ACC112 (cell line): ENCODE measurements at regions not wholly inside any gene's neighbourhood (a gene's known extent, or its start where the extent isn't known, plus 50 kb on each side); places are given as distances from the start of the nearest gene placed in this dataset.
"Not testable (repeated sequence)": the region's sequence is repeated elsewhere in the genome, so short reads cannot be mapped to it uniquely, and the experiment has no call there.

Source experiments
- H2AFZ ChIP-seq: fragments of 200-600 bp; sonication (generic); one replicate; pipeline ENCODE4 v1.6.0; 2017; ENCODE audit warnings: antibody characterized with exemption, low read length; ENCODE audit not compliant: unreplicated experiment
- H3K27ac ChIP-seq: fragments of 200-600 bp; sonication (generic); 2 replicates; pipeline ENCODE4 v1.5.1; 2014; ENCODE audit warnings: low read depth, mild to moderate bottlenecking, antibody characterized with exemption, low read length, moderate library complexity
- H3K27me3 ChIP-seq: fragments of 200-600 bp; sonication (generic); 2 replicates; pipeline ENCODE4 v1.6.1; 2014; ENCODE audit warnings: mild to moderate bottlenecking, antibody characterized with exemption, low read length, moderate library complexity, mixed read lengths; ENCODE audit not compliant: insufficient read depth
- H3K36me3 ChIP-seq: fragments of 200-600 bp; sonication (generic); 2 replicates; pipeline ENCODE4 v1.6.1; 2016; ENCODE audit warnings: mild to moderate bottlenecking, antibody characterized with exemption, low read length, moderate library complexity, mixed read lengths; ENCODE audit not compliant: insufficient read depth
- H3K4me1 ChIP-seq: fragments of 200-600 bp; sonication (generic); one replicate; pipeline ENCODE4 v1.6.1; 2016; ENCODE audit warnings: low read length, mixed read lengths; ENCODE audit not compliant: insufficient read depth, unreplicated experiment, control insufficient read depth
- H3K4me3 ChIP-seq: fragments of 200-600 bp; sonication (generic); 2 replicates; pipeline ENCODE4 v1.5.1; 2014; ENCODE audit warnings: mild to moderate bottlenecking, low read depth, low read length
- H3K79me2 ChIP-seq: fragments of 200-600 bp; sonication (generic); one replicate; pipeline ENCODE4 v1.6.0; 2016; ENCODE audit warnings: low read length; ENCODE audit not compliant: control insufficient read depth, unreplicated experiment, insufficient read depth

DNA sequence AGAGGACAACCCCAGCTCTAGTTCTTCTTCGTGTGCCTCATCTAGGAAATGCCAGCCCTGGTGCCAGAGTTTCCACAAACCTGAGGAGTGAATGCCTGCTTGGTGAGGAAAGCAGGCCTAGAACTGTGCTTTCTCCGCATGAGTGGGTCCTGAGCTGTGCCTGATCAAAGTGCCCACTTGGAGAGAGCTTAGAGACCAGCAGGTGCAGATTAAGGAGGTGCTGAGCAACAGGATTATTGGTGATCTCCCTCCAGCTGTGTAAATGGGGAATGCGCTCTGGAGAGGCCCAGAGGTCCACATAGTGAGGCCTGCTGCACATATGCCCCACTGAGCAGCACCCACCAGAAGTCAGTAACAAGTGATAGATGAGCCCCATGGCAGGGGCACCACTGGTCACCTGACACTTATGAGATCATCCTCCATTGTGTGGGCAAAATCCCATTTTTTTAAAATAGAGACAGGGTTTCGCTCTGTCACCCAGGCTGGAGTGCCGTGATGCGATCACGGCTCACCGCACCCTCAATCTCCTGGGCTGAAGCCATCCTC is 127.2 kb upstream of the ZC3H12A start:
- Histone ChIP-seq H3K36me3 (no peaks in the 10 kb centered on the region), H3K4me3 (no peak overlapping the region), H3K27ac (no peak overlapping the region), H3K27me3 (no peaks in the 10 kb centered on the region), H2AFZ (no peak overlapping the region), H3K79me2 (no peaks in the 10 kb centered on the region), H3K4me1 (no peaks in the 10 kb centered on the region)

DNA sequence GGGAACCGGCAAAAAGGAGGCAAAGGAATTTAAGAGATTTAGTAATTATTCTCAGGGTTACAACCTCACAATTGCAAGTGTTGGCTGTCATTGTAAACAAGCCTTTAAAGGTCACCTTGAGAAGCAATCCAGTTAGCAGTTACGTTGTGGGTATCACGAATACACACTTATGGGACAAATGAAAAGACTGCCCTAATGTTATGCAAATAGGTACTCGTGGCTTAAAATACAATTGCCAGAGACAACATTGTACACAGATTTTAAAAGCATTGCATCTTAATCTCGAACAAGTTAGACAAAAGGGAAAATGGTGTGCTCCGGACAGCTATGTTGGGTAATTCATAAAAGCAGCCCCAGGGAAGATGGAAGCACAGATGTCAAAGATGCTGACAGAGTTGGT is 120.5 kb upstream of the ZC3H12A start:
- Histone ChIP-seq H3K4me1 (no peaks in the 10 kb centered on the region), H3K4me3 (no peak overlapping the region), H3K79me2 (no peaks in the 10 kb centered on the region), H3K27ac (no peak overlapping the region), H3K27me3 (no peaks in the 10 kb centered on the region; the same call in 1 of the 2 replicates), H2AFZ (no peak overlapping the region), H3K36me3 (no peaks in the 10 kb centered on the region)

DNA sequence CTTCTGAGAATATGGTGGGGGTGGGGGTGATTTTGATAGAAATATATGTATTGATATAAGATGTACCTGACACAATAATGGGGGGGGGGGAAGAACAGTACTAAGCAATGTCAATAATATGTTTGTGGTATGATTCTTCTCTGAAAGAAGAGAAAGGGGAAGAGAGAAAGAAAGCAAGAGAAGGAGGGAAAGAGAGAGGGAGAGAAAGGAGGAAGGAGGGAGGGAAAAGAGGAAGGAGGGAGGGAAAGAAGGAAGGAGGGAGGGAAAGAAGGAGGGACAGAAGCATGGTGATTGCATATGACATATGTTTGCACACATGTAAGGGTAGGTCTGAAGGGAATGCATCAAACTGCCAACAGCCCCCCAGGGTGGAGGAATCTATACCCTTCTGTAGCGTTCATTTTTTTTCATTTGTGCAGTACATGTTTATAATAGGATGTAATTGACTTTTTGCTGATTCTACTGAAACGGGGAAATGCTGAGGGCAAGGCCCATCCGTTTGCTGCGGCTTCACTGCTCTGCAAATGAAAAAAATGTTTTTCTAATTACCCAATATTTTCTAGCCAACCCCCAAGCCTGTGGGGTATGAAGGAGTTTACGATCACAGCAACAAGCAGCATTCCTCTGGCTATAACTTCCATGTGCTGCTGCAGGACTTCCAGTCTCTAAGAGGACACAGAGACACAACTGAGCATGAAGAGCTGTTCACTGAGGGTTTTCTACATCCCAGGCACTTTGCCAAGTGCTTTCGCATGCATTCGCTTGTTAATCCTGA is 119.3 kb upstream of the ZC3H12A start:
- Histone ChIP-seq H3K27me3 (no peaks in the 10 kb centered on the region; the same call in 1 of the 2 replicates), H2AFZ (no peak overlapping the region), H3K27ac (no peak overlapping the region), H3K79me2 (no peaks in the 10 kb centered on the region), H3K36me3 (no peaks in the 10 kb centered on the region), H3K4me1 (no peaks in the 10 kb centered on the region), H3K4me3 (no peak overlapping the region)

DNA sequence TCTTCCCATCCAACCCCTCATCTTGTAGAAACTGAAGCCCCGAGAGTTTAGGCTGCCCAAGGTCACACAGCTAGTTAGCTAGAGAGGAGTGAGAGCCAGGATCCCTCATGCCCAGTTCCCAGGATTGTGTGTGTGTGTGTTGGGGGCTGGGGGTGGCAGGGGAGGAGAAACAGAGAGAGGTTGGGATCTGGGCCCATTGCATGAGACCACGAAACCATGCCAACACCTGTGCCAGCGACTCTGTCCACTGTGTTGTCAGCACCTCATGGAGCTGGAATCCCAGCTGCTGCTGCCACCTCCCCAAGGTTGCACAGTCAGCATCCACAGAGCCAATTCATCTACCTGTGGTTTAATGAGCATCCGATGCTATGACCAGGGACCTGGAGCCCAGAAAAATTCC is 115.4 kb upstream of the ZC3H12A start:
- Histone ChIP-seq H2AFZ (no peak overlapping the region), H3K4me1 (no peaks in the 10 kb centered on the region), H3K27me3 (peaks cover 3% of the 10 kb centered on the region; the same call in 1 of the 2 replicates), H3K4me3 (no peak overlapping the region), H3K27ac (no peak overlapping the region), H3K79me2 (no peaks in the 10 kb centered on the region), H3K36me3 (no peaks in the 10 kb centered on the region)

DNA sequence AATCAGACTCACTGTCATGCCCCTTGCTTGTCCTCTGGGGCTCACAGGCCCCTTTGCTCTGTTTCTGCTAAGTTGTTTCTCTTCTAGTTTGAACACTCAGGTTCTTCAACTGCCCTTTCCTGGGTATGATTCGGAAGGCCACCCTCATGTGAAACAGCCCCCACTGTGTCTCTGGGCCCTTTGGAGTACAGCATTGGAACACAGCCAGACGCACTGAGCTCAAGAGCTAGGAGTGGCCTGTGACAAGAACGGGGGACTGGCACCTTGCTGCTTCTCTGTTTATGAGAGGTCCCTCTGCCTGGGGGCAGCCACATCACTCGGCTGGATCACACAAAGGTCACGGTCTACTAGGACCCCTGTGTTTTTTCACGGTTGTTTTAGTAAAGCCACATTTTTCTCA is 114.4 kb upstream of the ZC3H12A start:
- H3K4me1 ChIP-seq = no peaks in the 10 kb centered on the region
- H3K4me3 ChIP-seq = no peak overlapping the region
- H3K27me3 ChIP-seq = peaks cover 3% of the 10 kb centered on the region; the same call in 1 of the 2 replicates
- no peak overlapping the region for H2AFZ ChIP-seq
- H3K27ac ChIP-seq = no peak overlapping the region
- no peaks in the 10 kb centered on the region for H3K79me2 ChIP-seq
- H3K36me3 ChIP-seq = no peaks in the 10 kb centered on the region

DNA sequence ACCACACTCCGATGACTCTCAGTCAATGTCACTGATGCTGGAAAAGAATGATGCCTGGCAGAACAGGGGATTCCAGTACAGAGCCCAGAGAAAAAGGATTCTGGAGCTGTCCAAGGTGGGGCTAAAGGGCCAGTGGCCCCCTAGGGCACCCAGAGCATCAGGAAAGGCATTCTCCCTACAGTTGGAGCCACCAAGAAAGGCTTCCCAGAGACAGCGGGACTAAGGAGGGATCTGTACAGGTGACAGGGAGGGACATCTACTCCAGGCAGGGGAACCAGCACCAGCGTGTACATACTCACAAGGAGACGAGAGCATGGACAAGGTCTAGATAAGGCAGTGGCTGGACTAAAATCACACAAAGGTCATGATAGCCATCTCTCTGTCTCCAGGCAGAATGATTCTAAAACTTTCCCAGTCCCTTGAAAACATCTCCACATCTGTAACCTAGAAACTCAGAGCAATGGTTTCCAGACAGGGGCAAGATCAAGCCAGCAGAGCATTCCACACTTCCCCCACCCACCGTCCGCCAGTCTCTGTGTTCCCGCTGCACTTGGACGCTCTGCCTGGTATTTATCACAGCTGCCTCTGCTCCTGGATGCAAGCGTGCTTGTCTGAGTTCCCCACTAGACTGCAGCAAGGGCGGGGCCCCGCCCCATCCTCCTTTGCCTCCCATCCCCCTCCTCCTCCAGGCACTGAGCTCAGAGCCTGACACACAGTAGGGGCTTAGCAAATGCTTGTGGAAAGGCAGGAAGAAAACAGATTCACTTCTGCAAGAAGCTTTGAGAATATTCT is 111.6 kb upstream of the ZC3H12A start:
- Histone ChIP-seq H3K79me2 (no peaks in the 10 kb centered on the region), H3K4me3 (no peak overlapping the region), H3K27ac (no peak overlapping the region), H2AFZ (no peak overlapping the region), H3K36me3 (no peaks in the 10 kb centered on the region), H3K4me1 (no peaks in the 10 kb centered on the region), H3K27me3 (peaks cover 3% of the 10 kb centered on the region; the same call in 1 of the 2 replicates)

DNA sequence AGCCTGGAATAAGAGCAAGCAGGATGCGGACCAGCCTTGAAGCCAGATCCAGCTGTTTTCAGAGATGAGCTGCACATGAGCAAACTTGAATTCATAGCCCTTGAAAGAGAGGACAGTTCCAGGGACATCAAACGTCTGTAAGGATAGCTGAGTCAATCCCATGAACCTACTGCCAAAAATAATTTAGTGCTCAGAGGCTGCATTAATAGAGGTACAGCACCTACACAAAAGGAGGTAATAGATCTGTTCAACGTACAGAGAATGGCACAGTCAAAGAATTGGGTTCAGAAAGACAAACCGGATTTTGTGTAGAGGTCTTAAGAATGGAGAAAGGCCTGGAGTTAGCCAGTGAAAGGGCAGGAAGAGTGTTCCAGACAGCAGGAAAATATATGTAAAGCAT is 110.8 kb upstream of the ZC3H12A start:
- Histone ChIP-seq H3K36me3 (no peaks in the 10 kb centered on the region), H3K27me3 (peaks cover 3% of the 10 kb centered on the region; the same call in 1 of the 2 replicates), H3K4me1 (no peaks in the 10 kb centered on the region), H3K4me3 (no peak overlapping the region), H3K79me2 (no peaks in the 10 kb centered on the region), H3K27ac (no peak overlapping the region), H2AFZ (no peak overlapping the region)

DNA sequence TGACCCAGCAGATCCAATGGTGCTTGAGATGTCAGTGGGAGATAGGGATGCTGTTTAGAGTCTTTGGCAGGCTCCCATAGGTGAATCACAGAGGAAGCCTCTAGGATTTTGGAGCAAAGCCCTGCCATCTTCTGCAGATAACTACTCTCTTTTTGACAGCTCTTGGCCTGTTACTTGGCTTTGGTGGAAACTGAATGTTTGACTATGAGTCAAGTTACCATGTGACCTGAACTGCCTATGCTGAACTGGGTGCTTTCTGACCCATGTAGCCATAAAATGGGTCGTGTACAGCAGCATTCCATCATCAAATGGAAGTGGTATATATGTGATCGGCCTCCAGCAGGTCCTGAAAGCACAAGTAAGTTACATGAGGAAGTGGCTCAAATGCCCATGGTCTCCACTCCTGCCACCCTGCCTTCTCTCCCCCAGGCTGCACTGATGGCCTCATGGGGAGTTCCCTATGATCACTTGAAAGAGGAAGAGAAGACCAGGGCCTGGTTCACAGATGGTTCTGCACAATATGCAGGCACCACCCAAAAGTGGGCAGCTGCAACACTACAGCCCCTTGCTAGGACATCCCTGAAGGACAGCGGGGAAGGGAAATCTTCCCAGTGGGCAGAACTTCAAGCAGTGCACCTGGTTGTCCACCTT is 105.6 kb upstream of the ZC3H12A start:
- not testable (repeated sequence) for H3K79me2 ChIP-seq, H3K4me3 ChIP-seq, H3K27me3 ChIP-seq, H3K4me1 ChIP-seq, H3K36me3 ChIP-seq, H2AFZ ChIP-seq, H3K27ac ChIP-seq

DNA sequence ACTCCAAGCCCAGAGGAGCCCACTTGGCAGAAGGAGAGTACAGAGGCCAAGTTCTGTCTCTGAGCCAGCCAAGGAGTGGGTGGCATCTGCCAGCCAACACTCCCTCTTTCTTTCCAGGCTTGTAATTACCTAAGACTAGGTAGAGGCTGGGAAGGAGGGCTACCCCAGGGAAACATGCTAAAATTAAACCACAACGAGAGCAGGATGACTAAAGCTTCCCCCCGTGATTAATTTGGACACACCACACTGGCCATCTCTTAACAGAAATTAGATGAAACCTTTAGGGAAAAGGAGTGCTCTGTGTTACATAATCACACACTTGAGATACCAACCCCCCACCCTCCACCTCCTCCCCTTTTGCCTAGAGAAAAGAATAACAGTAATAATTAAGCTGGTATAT is 102.1 kb upstream of the ZC3H12A start:
- Histone ChIP-seq H2AFZ (no peak overlapping the region), H3K36me3 (no peaks in the 10 kb centered on the region), H3K4me1 (no peaks in the 10 kb centered on the region), H3K27ac (no peak overlapping the region), H3K79me2 (no peaks in the 10 kb centered on the region), H3K4me3 (no peak overlapping the region), H3K27me3 (no peaks in the 10 kb centered on the region)

DNA sequence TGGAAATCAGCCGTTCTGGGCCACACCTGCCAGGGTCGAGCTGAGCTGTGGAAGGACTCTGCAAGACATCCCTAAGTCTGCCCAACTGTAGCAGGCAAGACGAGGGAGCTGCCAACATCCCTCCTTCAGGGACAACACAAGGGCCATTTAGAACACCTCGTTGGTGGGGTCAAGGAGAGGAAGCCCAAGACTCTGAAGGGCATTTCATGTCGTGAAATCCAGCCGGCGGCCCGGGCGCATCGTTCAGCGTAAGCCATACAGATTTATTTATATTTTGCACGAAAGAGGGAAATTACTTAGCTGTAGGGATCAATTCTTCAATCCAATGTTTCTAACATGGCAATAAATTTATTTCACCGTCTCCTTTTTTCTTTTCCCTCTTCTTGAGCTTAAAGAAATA is 101.7 kb upstream of the ZC3H12A start:
- Histone ChIP-seq H3K36me3 (no peaks in the 10 kb centered on the region), H3K4me3 (no peak overlapping the region), H2AFZ (no peak overlapping the region), H3K27ac (no peak overlapping the region), H3K27me3 (no peaks in the 10 kb centered on the region), H3K4me1 (no peaks in the 10 kb centered on the region), H3K79me2 (no peaks in the 10 kb centered on the region)
